HG02798 (cell line): ENCODE measurements at regions not wholly inside any gene's neighbourhood (a gene's known extent, or its start where the extent isn't known, plus 50 kb on each side); places are given as distances from the start of the nearest gene placed in this dataset.

Experiments
- ATAC-seq: cut with Tn5 transposase; IDR thresholded peaks from one replicate; pipeline ENCODE4 v1.9.1; 2021; ENCODE audit warnings: mild to moderate bottlenecking; ENCODE audit not compliant: unreplicated experiment, poor library complexity

GRCh38 chr6:167487749-167488664 is 163.1 kb downstream of the TTLL2 start:
- peak; percentile 53 for ATAC-seq

DNA sequence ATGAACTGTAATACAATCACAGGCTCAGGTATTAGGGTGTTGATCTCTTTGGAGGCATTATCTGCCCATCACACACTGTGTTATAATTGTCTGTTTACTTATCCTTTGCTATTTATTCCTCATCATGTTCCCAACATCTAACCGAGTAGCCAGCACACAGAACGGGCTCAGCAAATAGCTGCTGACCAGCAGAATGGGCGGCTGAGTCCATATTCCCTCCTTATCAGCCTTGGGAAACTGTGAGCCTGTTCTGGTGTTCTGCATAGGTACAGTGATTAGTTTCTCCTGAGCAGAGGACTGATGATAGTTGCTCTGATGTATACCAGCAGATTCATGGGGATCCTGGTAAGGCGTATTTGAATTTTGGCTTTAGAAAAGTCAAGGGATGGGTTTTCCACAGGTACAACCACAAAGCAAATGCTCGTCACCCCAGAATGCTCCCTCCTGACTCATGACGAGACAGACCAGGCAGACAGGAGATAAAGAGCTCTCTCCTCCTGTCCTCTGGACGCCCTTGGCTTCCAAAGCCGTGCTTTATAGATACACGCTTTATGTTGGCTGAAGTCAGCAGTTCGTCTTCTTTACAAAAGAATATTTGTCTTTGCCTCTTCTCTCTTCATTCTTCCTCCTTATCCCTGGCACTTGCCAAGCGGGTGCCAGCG is 166.7 kb downstream of the TTLL2 start:
- ATAC-seq, result no peak

DNA sequence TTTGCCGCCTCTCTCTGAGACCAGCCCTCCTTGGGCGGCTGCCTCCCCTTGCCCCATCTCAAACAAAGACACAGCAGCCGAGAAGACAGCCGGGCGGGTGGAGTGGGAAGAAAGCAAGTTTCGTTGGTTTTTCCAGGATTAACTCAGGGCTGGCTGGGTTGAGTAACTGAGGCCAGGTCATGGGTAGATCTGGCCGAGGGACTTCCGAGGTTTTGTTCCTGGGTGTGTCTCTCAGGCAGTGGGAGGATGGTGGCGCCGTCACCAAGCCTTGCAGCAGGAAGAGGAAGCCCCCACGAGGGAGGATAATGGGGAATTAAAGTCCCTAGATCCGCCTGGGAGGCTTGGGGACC is 167.2 kb downstream of the TTLL2 start:
- no peak for ATAC-seq

- ATAC-seq, result no peak
These were observed 168.4 kb downstream of the TTLL2 start for GRCh38 chr6:167493310-167493709.

DNA sequence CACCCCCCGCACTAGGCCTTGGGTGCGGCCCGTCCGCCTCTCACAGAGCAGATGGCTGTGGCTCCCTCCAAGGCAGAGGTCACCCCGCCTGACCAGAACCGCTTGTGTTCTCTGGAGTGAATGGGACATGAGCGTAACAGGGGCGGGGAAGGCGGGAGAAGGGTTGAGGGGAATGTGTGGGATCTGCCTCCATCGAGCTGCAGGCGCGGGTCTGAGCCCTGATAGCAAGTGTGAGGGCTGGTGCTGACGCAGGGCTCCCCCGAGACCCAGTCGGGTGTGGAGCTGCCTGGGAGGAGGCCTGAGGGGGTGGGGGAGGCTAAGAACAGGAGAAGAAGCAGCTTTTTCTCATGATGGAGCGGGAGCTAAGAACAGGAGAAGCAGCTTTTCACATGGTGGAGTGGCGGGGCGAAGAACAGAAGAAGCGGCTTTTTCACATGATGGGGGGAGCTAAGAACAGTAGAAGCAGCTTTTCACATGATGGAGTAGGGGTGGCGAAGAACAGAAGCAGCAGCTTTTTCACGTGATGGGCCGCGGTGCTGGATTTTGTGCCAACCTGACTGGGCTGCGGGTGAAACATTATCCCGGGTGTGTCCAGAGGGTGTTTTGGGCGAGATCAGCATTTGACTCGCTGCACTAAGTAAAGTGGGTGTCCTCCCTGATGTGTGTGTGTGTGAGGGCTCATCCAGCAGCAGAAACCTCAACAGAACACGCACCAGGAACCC is 169.3 kb downstream of the TTLL2 start:
- ATAC-seq, result no peak

DNA sequence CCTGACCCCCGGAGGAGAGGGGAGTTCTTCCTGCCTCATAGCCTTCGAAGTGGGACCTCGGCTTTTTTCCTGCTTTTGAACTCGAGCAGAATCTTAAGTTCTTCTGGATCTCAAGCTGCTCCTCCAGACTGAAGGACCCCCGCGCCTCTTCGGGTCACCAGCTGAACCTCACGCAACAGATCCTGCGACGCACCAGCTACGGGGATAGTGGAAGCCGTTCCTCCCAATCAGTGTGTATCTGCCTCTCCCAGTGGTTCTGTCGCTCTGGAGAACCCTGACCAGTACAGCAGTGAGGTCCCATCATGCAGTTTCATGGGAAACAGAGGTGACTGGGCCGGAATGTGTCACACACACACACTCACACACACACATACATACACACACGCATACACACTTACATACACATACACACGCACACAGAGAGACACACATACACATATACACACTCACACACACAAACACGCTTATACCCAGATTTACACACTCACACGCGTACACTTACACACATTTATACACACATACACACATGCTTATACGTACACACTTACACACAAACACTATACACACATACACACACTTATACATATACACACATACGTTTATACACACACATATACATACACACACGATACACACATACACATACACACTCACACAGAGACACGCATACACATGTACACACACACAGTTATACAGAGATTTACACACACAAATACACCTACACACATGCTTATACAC is 170.0 kb downstream of the TTLL2 start:
- ATAC-seq, result no peak

DNA sequence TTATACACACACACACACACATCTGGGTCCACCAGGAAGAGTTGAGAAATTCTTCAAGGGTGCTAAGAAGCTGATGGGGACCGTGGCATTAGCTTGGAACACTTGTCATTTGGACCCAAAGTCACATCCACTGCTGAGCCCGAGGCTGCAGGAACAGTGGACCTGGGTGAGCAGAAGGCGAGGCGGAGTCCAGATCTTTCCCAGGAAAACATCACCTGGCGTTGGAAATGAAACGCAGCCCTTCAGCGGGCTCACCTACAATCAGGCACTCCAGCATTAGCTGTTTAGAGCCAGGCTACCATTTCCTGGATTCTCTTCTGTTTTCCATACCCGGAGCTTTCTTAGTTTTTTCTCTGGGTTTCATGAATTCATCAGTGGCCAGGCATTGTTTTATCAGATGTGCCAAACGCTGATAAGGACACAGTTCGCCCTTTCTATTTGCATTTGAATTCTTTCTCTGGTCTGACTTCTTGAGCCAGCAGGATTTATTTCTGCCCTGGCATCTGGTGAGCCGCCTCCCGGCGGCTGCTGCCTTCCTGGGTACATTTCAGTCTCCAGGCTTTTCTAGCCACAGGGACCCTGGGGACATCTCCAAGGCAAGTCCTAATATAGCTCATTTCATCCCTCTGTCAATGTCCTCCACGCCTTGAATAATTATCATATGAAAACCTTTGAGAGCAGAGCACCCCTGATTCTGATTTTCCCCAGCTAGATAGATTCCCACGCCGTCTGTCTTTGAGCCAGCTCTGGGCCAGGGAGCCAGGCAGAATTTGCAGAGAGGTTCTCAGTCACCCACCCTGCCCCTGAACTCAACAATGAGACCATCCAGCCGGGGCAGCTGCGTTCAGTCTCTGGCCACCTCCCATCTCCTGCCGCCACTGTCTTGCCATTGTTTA is 170.9 kb downstream of the TTLL2 start:
- ATAC-seq, result no peak

GRCh38 chr6:167496707-167497106 is 171.8 kb downstream of the TTLL2 start:
- ATAC-seq, result no peak

- no peak for ATAC-seq
These were observed 172.7 kb downstream of the TTLL2 start for GRCh38 chr6:167497428-167498056.

DNA sequence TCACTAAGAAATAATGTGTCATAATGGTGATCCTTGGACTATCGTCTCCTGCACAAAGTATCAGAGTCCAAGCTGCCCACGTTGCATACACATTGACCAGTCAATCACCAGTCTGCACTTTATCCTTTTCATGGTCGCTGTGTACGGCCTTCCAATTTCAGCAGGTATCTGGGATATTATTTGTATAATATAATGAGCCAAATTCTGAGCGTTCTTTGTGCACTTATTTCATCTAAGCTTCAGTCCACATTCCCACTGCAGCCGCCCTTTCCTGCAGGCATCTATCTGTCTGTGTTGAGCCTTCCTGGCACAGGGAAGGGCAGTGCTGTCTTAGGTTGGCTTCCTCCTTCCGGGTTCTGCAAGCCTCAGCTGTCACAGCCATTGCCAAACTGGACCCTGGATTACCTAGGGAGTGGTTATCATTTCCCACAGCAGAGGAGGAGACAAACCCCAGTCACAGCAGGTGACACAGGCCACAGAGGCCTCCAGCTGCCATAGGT is 174.3 kb downstream of the TTLL2 start:
- ATAC-seq, result no peak

GRCh38 chr6:167500961-167501360 is 176.1 kb downstream of the TTLL2 start:
- no peak for ATAC-seq

DNA sequence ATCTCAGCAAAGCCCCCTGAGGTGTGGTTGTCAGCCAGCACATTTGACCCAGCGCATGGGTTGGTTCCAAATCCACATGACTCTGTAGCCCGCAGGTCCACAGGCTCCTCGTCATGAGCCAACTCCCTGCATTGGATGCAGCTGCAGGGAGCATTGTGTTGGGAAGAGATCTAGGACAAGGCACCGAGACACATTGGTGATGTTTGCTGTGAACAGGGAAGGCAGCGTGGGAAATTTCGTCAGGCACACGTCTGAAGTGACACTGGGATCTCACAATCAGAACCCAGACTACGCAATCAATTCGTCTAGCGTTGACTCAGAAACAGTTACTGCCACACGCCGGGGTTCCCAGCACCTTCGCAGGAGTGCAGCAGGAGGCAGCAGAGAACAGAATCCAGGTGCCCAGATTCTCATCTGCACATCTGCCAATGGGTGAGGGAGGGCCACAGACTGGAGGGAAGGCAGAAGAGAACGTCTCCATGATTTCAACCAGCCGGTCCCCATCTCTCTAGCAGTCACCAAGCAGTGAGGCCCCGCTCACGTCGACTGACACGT is 177.0 kb downstream of the TTLL2 start:
- no peak for ATAC-seq

- no peak for ATAC-seq
These were observed 177.6 kb downstream of the TTLL2 start for GRCh38 chr6:167502471-167502870.

GRCh38 chr6:167504385-167504961 is 179.6 kb downstream of the TTLL2 start:
- ATAC-seq, result no peak

- ATAC-seq, result no peak
These were observed 180.3 kb downstream of the TTLL2 start for GRCh38 chr6:167505199-167505598.

DNA sequence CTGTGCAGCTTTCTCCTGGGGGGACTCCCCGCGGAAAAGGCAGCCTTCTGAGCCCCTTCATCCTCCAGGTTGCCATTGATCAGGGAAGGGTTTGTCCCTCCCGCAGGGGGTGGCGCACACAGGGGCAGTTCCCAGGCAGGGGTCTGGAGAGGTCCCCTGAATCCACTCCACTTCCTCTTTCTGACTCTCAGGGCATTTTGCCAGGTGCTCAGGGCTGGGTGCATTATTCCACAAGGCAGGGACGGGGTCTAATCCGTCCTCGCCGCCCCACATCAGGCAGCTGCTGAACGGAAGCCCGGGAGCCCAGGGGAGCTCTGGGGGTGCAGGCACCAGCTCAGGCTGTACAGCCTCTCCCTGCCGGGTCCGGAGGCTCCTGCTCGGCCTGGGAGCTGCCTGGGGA is 180.9 kb downstream of the TTLL2 start:
- no peak for ATAC-seq

- no peak for ATAC-seq
These were observed 181.8 kb downstream of the TTLL2 start for GRCh38 chr6:167506443-167507301.
